OCI-LY1 (cell line): ENCODE measurements at regions not wholly inside any gene's neighbourhood (a gene's known extent, or its start where the extent isn't known, plus 50 kb on each side); places are given as distances from the start of the nearest gene placed in this dataset.

ENCODE experiments used
- CTCF ChIP-seq: fragments of 200-600 bp; sonication (generic), shearing (Covaris generic); IDR thresholded peaks from 2 replicates; pipeline ENCODE4 v1.5.1; 2017; ENCODE audit warnings: mild to moderate bottlenecking, antibody characterized with exemption, low read length, moderate library complexity, mixed read lengths
- EZH2 ChIP-seq: fragments of 200-600 bp; sonication (generic), shearing (Covaris generic); IDR thresholded peaks from 2 replicates; pipeline ENCODE4 v1.8.0; 2017; ENCODE audit warnings: borderline replicate concordance, mixed run types, mild to moderate bottlenecking, antibody characterized with exemption, low read length, moderate library complexity, mixed read lengths

GRCh38 chr2:11896386-11896785 lies 150.0 kb downstream of the LPIN1 start:
- TF ChIP-seq CTCF (no peak), EZH2 (no peak)
